Parathyroid adenoma (tissue), 2 donors: ENCODE measurements at regions not wholly inside any gene's neighbourhood (a gene's known extent, or its start where the extent isn't known, plus 50 kb on each side); places are given as distances from the start of the nearest gene placed in this dataset.

Experiments
- H2AFZ ChIP-seq: fragments of 300-600 bp; sonication (generic); one replicate; pipeline ENCODE4 v1.7.0; 2017; ENCODE audit warnings: antibody characterized with exemption, mild to moderate bottlenecking
- H3K27ac ChIP-seq: fragments of 300-600 bp; sonication (generic); one replicate; pipeline ENCODE4 v1.7.0; 2017
- H3K27me3 ChIP-seq: fragments of 300-600 bp; sonication (generic); one replicate; pipeline ENCODE4 v1.7.0; 2017; ENCODE audit warnings: low read length; ENCODE audit not compliant: control insufficient read depth, insufficient read depth
- H3K36me3 ChIP-seq: fragments of 300-600 bp; sonication (generic); one replicate; pipeline ENCODE4 v1.7.0; 2017; ENCODE audit warnings: low read length; ENCODE audit not compliant: control insufficient read depth, insufficient read depth
- H3K4me1 ChIP-seq: fragments of 300-600 bp; sonication (generic); one replicate; pipeline ENCODE4 v1.7.0; 2017; ENCODE audit warnings: control low read depth
- H3K4me2 ChIP-seq: fragments of 300-600 bp; sonication (generic); one replicate; pipeline ENCODE4 v1.7.0; 2017; ENCODE audit warnings: low read length
- H3K4me3 ChIP-seq: fragments of 300-600 bp; sonication (generic); one replicate; pipeline ENCODE4 v1.7.0; 2017; ENCODE audit warnings: low read depth, low read length
- H3K79me2 ChIP-seq: fragments of 300-600 bp; sonication (generic); one replicate; pipeline ENCODE4 v1.7.0; 2017; ENCODE audit warnings: control low read depth
- H3K9ac ChIP-seq: fragments of 300-600 bp; sonication (generic); one replicate; pipeline ENCODE4 v1.7.0; 2017; ENCODE audit warnings: mild to moderate bottlenecking
- H3K9me3 ChIP-seq: fragments of 300-600 bp; sonication (generic); one replicate; pipeline ENCODE4 v1.7.0; 2017; ENCODE audit warnings: low read length; ENCODE audit not compliant: control insufficient read depth
- TF ChIP-seq, protein P1 (sequence below): fragments of 300-600 bp; sonication (generic); IDR thresholded peaks from one replicate; pipeline ENCODE4 v1.7.0; 2017; ENCODE audit warnings: antibody characterized with exemption, mild to moderate bottlenecking
- donor health status: primary hyperparathyroidism.

DNA sequence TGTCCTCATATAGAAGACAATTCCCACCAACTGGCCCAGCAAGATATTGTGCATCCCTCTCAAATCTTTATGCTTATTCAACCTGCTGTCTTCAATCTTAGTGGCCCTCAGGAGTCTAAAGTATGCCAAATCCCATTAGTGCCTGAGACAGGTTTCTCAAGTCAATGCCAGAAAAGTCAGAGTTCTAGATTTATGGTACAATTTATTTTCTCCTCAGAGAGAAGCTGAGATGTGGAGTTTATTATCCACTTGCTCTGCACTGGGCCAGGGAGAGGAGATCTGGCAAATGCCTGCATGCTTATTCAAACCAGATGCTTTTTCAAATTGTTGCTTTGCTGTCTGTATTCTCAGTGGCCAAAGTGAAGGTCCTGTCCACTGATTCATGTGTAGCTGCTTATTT, 825.2 kb downstream of the METTL4 start:
- no peaks in the 10 kb centered on the region for H3K27me3 ChIP-seq
- no peaks in the 10 kb centered on the region for H3K9me3 ChIP-seq

DNA sequence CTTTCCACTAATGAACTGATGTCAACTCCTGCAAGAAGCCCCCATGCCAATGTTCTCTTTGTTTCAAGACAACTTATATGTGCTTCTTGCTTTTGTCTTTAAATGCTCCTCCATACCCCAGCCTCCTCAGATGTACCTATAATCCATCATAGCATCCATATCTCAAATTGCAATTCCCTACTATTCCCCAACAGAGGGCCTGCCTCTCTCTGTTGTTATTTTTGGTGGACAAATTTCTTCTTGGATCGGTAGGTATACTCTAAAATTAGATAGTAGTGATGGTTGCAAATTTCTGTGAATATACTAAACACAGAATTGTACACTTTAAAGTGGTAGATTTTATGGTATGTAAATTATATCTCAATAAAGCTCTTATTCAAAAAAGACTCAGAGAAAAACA, 820.1 kb downstream of the METTL4 start:
- H3K79me2 ChIP-seq, result no peaks in the 10 kb centered on the region
- H3K9me3 ChIP-seq, result no peaks in the 10 kb centered on the region
- H3K9ac ChIP-seq, result no peak overlapping the region
- no peaks in the 10 kb centered on the region for H3K4me1 ChIP-seq
- H3K4me2 ChIP-seq, result no peak overlapping the region
- TF ChIP-seq, protein P1, sequence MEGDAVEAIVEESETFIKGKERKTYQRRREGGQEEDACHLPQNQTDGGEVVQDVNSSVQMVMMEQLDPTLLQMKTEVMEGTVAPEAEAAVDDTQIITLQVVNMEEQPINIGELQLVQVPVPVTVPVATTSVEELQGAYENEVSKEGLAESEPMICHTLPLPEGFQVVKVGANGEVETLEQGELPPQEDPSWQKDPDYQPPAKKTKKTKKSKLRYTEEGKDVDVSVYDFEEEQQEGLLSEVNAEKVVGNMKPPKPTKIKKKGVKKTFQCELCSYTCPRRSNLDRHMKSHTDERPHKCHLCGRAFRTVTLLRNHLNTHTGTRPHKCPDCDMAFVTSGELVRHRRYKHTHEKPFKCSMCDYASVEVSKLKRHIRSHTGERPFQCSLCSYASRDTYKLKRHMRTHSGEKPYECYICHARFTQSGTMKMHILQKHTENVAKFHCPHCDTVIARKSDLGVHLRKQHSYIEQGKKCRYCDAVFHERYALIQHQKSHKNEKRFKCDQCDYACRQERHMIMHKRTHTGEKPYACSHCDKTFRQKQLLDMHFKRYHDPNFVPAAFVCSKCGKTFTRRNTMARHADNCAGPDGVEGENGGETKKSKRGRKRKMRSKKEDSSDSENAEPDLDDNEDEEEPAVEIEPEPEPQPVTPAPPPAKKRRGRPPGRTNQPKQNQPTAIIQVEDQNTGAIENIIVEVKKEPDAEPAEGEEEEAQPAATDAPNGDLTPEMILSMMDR, result no peak
- no peaks in the 10 kb centered on the region for H3K27me3 ChIP-seq
- no peaks in the 10 kb centered on the region for H3K36me3 ChIP-seq
- H2AFZ ChIP-seq, result no peak overlapping the region
- no peak overlapping the region for H3K27ac ChIP-seq
- no peak overlapping the region for H3K4me3 ChIP-seq

More for the DNA sequence above, 825.2 kb downstream of the METTL4 start:
- H3K79me2 ChIP-seq, result no peaks in the 10 kb centered on the region
- no peak overlapping the region for H3K4me2 ChIP-seq
- H3K9ac ChIP-seq, result no peak overlapping the region
- no peaks in the 10 kb centered on the region for H3K4me1 ChIP-seq
- H3K4me3 ChIP-seq, result no peak overlapping the region
- H3K27ac ChIP-seq, result no peak overlapping the region
- no peak overlapping the region for H2AFZ ChIP-seq
- TF ChIP-seq, protein P1, result no peak
- no peaks in the 10 kb centered on the region for H3K36me3 ChIP-seq

DNA sequence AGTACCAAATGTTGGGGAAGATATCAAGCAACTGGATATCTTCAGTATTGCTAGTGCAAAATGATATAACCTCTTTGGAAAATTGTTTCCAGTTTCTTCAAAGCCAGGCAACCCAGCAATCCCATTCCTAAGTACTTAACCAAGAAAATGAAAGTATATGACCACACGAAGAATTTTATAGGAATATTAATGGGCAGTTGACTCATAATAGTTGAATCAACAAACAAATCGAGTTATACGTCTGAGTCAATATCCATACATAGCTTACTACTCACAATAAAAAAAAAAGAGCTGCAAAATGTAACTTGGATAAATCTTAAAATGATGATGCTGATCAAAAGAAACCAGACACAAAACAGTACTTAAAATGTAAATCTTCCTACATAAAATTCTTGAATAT, 810.4 kb downstream of the METTL4 start:
- no peaks in the 10 kb centered on the region for H3K4me1 ChIP-seq
- TF ChIP-seq, protein P1, result no peak
- no peaks in the 10 kb centered on the region for H3K27me3 ChIP-seq
- no peak overlapping the region for H3K27ac ChIP-seq
- H3K4me2 ChIP-seq, result no peak overlapping the region
- no peaks in the 10 kb centered on the region for H3K79me2 ChIP-seq
- no peak overlapping the region for H3K4me3 ChIP-seq
- no peaks in the 10 kb centered on the region for H3K9me3 ChIP-seq
- H3K36me3 ChIP-seq, result no peaks in the 10 kb centered on the region
- H3K9ac ChIP-seq, result no peak overlapping the region
- H2AFZ ChIP-seq, result no peak overlapping the region

DNA sequence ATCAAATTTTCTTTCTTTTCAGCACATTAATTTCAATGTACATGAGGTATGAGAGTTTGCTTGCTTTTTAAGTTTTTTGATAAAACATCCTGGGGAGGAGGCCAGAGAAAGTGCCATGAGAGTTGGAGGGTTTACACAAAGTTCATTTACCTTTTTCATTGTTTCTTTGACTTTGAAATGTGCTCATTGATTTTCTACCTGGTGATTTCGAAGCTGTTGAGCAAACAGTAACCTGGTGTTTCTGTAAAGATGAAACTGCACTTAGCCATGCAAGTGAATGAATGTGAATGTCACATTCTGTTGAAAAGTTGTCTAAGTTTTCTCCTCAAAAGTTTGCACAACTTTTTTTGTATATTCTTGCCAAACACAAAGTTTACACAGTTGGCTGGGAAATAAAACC, 797.0 kb downstream of the METTL4 start:
- H3K79me2 ChIP-seq, result no peaks in the 10 kb centered on the region
- H3K4me2 ChIP-seq, result no peak overlapping the region
- H3K27ac ChIP-seq, result no peak overlapping the region
- H3K9ac ChIP-seq, result no peak overlapping the region
- no peaks in the 10 kb centered on the region for H3K27me3 ChIP-seq
- no peaks in the 10 kb centered on the region for H3K36me3 ChIP-seq
- no peaks in the 10 kb centered on the region for H3K4me1 ChIP-seq
- no peaks in the 10 kb centered on the region for H3K9me3 ChIP-seq
- no peak overlapping the region for H2AFZ ChIP-seq
- no peak overlapping the region for H3K4me3 ChIP-seq
- TF ChIP-seq, protein P1, result no peak

DNA sequence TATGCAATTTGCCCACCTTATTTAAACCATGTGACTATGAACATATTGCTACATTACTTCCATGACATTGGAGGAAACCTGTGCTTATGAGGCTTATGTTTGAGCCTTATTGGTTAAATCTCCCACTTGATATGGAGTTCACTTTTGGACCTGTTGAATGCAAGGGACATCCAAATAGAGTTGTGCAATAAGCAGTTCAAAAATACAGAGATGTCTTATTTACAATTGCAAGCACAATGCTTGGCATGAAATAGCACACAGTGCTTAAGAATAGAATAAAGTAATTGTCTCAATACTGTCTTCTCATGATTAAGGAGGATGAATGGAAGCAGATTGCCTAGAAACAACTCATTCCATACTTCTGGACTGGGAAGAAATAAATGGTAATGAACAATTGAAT, 793.5 kb downstream of the METTL4 start:
- no peak overlapping the region for H3K4me2 ChIP-seq
- no peaks in the 10 kb centered on the region for H3K9me3 ChIP-seq
- no peaks in the 10 kb centered on the region for H3K27me3 ChIP-seq
- H3K4me1 ChIP-seq, result no peaks in the 10 kb centered on the region
- H2AFZ ChIP-seq, result no peak overlapping the region
- H3K4me3 ChIP-seq, result no peak overlapping the region
- no peaks in the 10 kb centered on the region for H3K36me3 ChIP-seq
- H3K27ac ChIP-seq, result no peak overlapping the region
- TF ChIP-seq, protein P1, result no peak
- H3K9ac ChIP-seq, result no peak overlapping the region
- H3K79me2 ChIP-seq, result no peaks in the 10 kb centered on the region
